ENCODE measurements at regions not wholly inside any gene's neighbourhood (a gene's known extent, or its start where the extent isn't known, plus 50 kb on each side); places are given as distances from the start of the nearest gene placed in this dataset.

DNA sequence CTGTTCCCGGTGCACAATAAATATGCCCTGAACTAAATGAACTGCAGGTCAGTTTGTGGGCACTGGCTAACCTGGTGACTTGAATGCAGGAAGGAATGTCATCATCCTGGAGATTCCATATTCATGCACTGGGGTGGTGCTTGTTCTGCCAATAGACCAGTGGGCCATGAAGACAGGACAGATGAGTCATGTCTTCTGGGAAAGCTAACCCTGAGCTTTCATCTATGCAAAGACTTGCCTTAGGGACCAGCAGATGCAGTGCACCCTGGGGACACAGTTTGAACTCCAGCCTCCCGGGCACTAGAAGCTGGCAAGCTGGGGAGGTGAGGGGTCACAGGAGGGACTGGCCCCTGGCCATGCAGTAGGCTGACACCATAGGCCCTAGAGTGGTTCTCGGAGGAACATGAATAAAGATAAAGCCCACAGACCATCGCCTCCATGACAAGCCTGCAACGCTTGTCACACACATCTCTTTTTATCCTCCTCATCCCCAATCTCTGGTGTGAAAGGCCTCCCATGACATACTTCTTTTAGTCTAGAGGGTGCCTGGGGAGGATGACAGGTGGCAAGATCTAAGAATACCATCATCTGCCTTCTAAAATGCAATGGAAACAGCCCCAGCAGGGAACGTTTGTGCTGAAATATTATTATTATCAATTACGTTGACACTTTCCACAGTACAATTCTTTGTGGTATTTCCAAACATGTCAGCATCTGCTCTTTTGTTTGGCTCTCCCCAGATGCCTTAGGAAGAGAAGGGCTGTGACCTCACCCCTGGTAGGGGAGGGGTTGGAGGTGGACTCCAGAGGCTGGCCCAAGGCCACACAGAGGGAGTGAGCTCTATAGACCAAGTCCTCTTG, 267.4 kb upstream of the RAB6C start:
- Histone ChIP-seq H3K4me1 (no peaks in the 10 kb centered on the region), H3K27ac (no peak overlapping the region), H3K9me3 (no peaks in the 10 kb centered on the region), H3K36me3 (ENCODE audit: insufficient read depth in 1 of 2, low read depth in 1 of 2) (no peaks in the 10 kb centered on the region), H3K27me3 (ENCODE audit: insufficient read depth in 3 of 3, low read length in 2 of 3) (peaks cover 0 to 2% (median 0%) of the 10 kb centered on the region in 3 donors), H3K4me3 (no peak overlapping the region)
- DNase-seq, result no peak
- 61 to 64% (median 62%) methylated on average over 7 of the region's 7 CpGs for WGBS, 3 donors
- intact Hi-C loops (cut with DNase I), result no loop called here
- ATAC-seq, result no peak
- TF ChIP-seq, protein P1, sequence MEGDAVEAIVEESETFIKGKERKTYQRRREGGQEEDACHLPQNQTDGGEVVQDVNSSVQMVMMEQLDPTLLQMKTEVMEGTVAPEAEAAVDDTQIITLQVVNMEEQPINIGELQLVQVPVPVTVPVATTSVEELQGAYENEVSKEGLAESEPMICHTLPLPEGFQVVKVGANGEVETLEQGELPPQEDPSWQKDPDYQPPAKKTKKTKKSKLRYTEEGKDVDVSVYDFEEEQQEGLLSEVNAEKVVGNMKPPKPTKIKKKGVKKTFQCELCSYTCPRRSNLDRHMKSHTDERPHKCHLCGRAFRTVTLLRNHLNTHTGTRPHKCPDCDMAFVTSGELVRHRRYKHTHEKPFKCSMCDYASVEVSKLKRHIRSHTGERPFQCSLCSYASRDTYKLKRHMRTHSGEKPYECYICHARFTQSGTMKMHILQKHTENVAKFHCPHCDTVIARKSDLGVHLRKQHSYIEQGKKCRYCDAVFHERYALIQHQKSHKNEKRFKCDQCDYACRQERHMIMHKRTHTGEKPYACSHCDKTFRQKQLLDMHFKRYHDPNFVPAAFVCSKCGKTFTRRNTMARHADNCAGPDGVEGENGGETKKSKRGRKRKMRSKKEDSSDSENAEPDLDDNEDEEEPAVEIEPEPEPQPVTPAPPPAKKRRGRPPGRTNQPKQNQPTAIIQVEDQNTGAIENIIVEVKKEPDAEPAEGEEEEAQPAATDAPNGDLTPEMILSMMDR (IDR thresholded peaks at IDR 0.05), result no peak

DNA sequence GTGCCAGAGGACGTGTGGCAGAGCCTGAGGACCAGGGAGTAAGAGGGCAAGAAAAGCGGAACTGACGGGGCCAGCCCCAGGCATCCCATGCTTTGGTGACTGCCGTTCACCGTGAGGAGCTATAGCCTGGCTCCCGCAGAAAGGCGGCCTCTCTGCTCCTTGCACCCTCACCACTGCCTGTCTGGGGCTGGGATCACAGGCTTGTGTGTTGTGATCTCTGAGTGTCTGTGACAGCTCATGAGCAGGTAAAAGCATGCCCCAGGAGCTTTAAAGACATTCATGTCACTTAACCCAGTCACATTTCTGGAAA, 266.8 kb upstream of the RAB6C start:
- 74 to 80% (median 74%) methylated on average over 7 of the region's 7 CpGs for WGBS, 3 donors
- DNase-seq, result no peak
- no peak for ATAC-seq
- Histone ChIP-seq H3K4me1 (no peaks in the 10 kb centered on the region), H3K27me3 (ENCODE audit: insufficient read depth in 3 of 3, low read length in 2 of 3) (peaks cover 0 to 3% (median 2%) of the 10 kb centered on the region in 3 donors), H3K9me3 (no peaks in the 10 kb centered on the region), H3K36me3 (ENCODE audit: insufficient read depth in 1 of 2, low read depth in 1 of 2) (no peaks in the 10 kb centered on the region), H3K27ac (no peak overlapping the region), H3K4me3 (no peak overlapping the region)
- intact Hi-C loops (cut with DNase I), result no loop called here
- TF ChIP-seq, protein P1 (IDR thresholded peaks at IDR 0.05), result no peak

DNA sequence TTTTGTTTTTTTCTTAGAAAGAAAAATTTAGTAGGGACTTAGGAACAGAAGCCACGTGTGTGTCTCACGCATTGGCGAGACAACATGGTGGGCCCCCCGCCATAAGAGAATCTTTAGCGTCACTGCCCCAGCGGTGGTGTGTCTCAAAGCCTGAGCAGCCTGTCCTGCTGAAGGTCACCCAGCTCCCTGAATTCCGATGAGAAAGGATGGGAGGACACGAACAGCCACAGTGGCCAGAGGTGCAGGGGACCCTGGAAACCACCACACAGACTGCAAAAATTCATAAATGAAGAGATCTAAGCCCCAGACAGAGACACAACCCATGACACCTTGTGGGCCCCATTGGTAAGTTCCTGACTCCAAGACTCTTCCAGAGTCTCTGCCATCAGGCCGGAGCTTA, 266.1 kb upstream of the RAB6C start:
- H3K27me3 ChIP-seq (ENCODE audit: insufficient read depth in 3 of 3, low read length in 2 of 3), result peaks cover 0 to 5% (median 0%) of the 10 kb centered on the region in 3 donors
- no peaks in the 10 kb centered on the region for H3K4me1 ChIP-seq

DNA sequence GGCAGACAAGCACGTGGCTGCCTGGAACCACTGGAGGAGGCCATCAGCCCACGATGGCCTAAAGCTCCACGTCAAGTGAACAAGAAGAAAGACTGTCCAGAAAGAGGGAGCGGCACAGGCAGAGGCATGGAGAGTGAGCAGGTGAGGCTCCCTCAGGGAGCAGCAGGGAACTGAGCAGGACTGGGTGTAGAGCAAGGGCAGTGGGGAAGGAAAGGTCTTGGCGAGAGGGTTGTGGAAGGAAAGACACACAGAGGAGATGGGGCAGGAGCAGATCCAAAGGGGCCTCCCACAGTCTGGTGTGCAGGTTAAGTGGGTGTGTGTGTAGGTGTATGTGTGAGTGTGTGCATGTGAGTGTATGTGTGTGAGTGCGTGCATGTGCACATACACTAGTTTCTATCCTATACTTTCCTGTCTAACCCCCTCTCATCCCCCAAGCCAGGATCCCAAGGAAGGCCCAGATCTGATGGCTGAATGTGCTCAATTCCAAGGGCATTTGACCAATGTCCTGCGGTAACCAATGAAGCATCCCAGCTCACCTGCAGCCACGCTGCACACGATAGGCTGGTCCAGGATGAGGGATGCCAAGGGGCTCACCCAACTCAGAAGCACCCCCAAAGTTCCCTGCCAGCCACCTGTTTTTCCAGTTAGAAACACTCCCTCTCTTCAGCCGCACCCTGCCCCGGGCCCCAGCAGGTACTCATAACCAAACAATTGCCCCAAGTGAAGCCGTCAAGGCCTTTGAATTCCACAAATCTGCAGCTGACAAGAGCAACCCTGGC, 262.5 kb upstream of the RAB6C start:
- Histone ChIP-seq H3K36me3 (ENCODE audit: insufficient read depth in 1 of 2, low read depth in 1 of 2) (no peaks in the 10 kb centered on the region), H3K27ac (no peak overlapping the region), H3K4me3 (no peak overlapping the region), H3K9me3 (no peaks in the 10 kb centered on the region), H3K27me3 (ENCODE audit: insufficient read depth in 3 of 3, low read length in 2 of 3) (peaks cover 0 to 11% (median 0%) of the 10 kb centered on the region in 3 donors), H3K4me1 (no peaks in the 10 kb centered on the region)
- ATAC-seq (no peak), DNase-seq (no peak)
- 80 to 86% (median 81%) methylated on average over 12 of the region's 12 CpGs for WGBS, 3 donors
- intact Hi-C loops (cut with DNase I), result no loop called here
- TF ChIP-seq, protein P1 (IDR thresholded peaks at IDR 0.05), result no peak

More for the DNA sequence above, 266.1 kb upstream of the RAB6C start:
- Histone ChIP-seq H3K4me3 (no peak overlapping the region), H3K27ac (no peak overlapping the region), H3K9me3 (no peaks in the 10 kb centered on the region), H3K36me3 (ENCODE audit: insufficient read depth in 1 of 2, low read depth in 1 of 2) (no peaks in the 10 kb centered on the region)
- no peak for DNase-seq
- 88 to 93% (median 88%) methylated on average over 9 of the region's 9 CpGs for WGBS, 3 donors
- ATAC-seq, result no peak
- TF ChIP-seq, protein P1 (IDR thresholded peaks at IDR 0.05), result no peak
- intact Hi-C loops (cut with DNase I), result no loop called here

Data from psoas muscle (tissue), 7 donors.